RWPE2 (cell line): ENCODE measurements at regions not wholly inside any gene's neighbourhood (a gene's known extent, or its start where the extent isn't known, plus 50 kb on each side); places are given as distances from the start of the nearest gene placed in this dataset.

Experiments
- ATAC-seq: fragments of 200-7000 bp; cut with Tn5 transposase; 3 replicates; pipeline ENCODE4 v1.9.1; 2021; ENCODE audit warnings: low read depth
- DNase-seq: peaks from one replicate; pipeline ENCODE4 v3.0.0-alpha.2; 2020; ENCODE audit warnings: low spot score
- H3K27ac ChIP-seq: fragments of 450-650 bp; 2 replicates; pipeline ENCODE4 v1.5.1; 2017; ENCODE audit warnings: mild to moderate bottlenecking; ENCODE audit not compliant: poor library complexity, severe bottlenecking
- H3K27me3 ChIP-seq: fragments of 250-450 bp; sonication (Bioruptor Pico); 2 replicates; pipeline ENCODE4 v1.5.1; 2021; ENCODE audit warnings: mild to moderate bottlenecking, moderate library complexity; ENCODE audit not compliant: insufficient read depth, poor library complexity, severe bottlenecking
- H3K36me3 ChIP-seq: fragments of 250-450 bp; sonication (Bioruptor Pico); 2 replicates; pipeline ENCODE4 v1.5.1; 2020; ENCODE audit warnings: low read depth, mild to moderate bottlenecking, moderate library complexity
- H3K4me1 ChIP-seq: fragments of 250-450 bp; sonication (Bioruptor Pico); 2 replicates; pipeline ENCODE4 v1.5.1; 2021; ENCODE audit warnings: mild to moderate bottlenecking, moderate library complexity; ENCODE audit not compliant: insufficient read depth, poor library complexity, severe bottlenecking
- H3K4me3 ChIP-seq: fragments of 250-450 bp; sonication (Bioruptor Pico); 2 replicates; pipeline ENCODE4 v1.5.1; 2021; ENCODE audit warnings: mild to moderate bottlenecking, moderate library complexity; ENCODE audit not compliant: severe bottlenecking
- H3K9me3 ChIP-seq: fragments of 250-450 bp; sonication (Bioruptor Pico); 2 replicates; pipeline ENCODE4 v1.5.1; 2021; ENCODE audit warnings: mild to moderate bottlenecking, moderate library complexity; ENCODE audit not compliant: severe bottlenecking
- CTCF ChIP-seq: fragments of 450-650 bp; IDR thresholded peaks from one replicate; pipeline ENCODE4 v1.5.1; 2017; ENCODE audit warnings: mild to moderate bottlenecking, moderate library complexity; ENCODE audit not compliant: poor library complexity, severe bottlenecking

GRCh38 chr3:103393395-103394186 is 958.8 kb downstream of the ZPLD1 start:
- no peak for ATAC-seq

GRCh38 chr3:103403191-103403590 is 968.4 kb downstream of the ZPLD1 start:
- Histone ChIP-seq H3K4me1 (no peaks in the 10 kb centered on the region), H3K27me3 (no peaks in the 10 kb centered on the region), H3K36me3 (no peaks in the 10 kb centered on the region), H3K27ac (no peak overlapping the region), H3K9me3 (no peaks in the 10 kb centered on the region), H3K4me3 (no peak overlapping the region)
- ATAC-seq: no peak
- no peak for TF ChIP-seq CTCF
- no peak for DNase-seq

More at GRCh38 chr3:103393395-103394186, 958.8 kb downstream of the ZPLD1 start:
- Histone ChIP-seq H3K4me1 (no peaks in the 10 kb centered on the region), H3K4me3 (no peak overlapping the region), H3K27me3 (no peaks in the 10 kb centered on the region), H3K27ac (no peak overlapping the region), H3K36me3 (no peaks in the 10 kb centered on the region), H3K9me3 (no peaks in the 10 kb centered on the region)
- TF ChIP-seq CTCF: no peak
- DNase-seq: no peak

GRCh38 chr3:103406320-103406850 is 971.6 kb downstream of the ZPLD1 start:
- no peaks in the 10 kb centered on the region for H3K9me3 ChIP-seq
- no peak for DNase-seq
- H3K27me3 ChIP-seq: no peaks in the 10 kb centered on the region
- ATAC-seq: no peak
- no peak overlapping the region for H3K27ac ChIP-seq
- no peaks in the 10 kb centered on the region for H3K36me3 ChIP-seq
- no peak overlapping the region for H3K4me3 ChIP-seq
- H3K4me1 ChIP-seq: no peaks in the 10 kb centered on the region
- no peak for TF ChIP-seq CTCF

GRCh38 chr3:103410231-103410630 is 975.4 kb downstream of the ZPLD1 start:
- peak; percentile 30 for TF ChIP-seq CTCF
- DNase-seq: no peak
- no peak for ATAC-seq

GRCh38 chr3:103421460-103421859 is 986.6 kb downstream of the ZPLD1 start:
- H3K27me3 ChIP-seq: peaks cover 3% of the 10 kb centered on the region
- no peak for DNase-seq
- H3K36me3 ChIP-seq: no peaks in the 10 kb centered on the region
- no peaks in the 10 kb centered on the region for H3K4me1 ChIP-seq
- ATAC-seq: no peak
- H3K4me3 ChIP-seq: no peak overlapping the region
- no peak for TF ChIP-seq CTCF
- H3K27ac ChIP-seq: no peak overlapping the region
- H3K9me3 ChIP-seq: no peaks in the 10 kb centered on the region

More at GRCh38 chr3:103410231-103410630, 975.4 kb downstream of the ZPLD1 start:
- no peaks in the 10 kb centered on the region for H3K4me1 ChIP-seq
- H3K9me3 ChIP-seq: no peaks in the 10 kb centered on the region
- no peaks in the 10 kb centered on the region for H3K36me3 ChIP-seq
- no peak overlapping the region for H3K4me3 ChIP-seq
- no peak overlapping the region for H3K27ac ChIP-seq
- H3K27me3 ChIP-seq: no peaks in the 10 kb centered on the region
